ENCODE measurements at regions not wholly inside any gene's neighbourhood (a gene's known extent, or its start where the extent isn't known, plus 50 kb on each side); places are given as distances from the start of the nearest gene placed in this dataset.

DNA sequence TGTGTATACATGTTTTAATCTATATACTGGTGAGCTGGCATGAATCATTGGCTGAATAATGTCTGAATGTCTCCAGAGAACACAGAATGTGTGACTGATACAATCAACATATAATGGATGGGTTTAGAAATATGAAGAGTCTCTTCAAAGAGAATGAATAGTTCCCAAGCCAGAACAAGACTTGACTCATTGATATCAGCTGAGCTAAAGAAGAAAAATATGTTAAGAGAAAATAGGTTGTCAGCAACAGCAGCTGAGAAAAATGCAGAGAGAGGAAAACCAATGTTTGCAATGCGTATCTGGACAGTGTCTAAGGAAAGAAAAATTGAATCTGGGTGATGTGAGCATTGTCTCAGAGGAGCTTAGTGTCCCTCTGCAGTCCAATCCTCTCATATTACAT, 1281.8 kb upstream of the TENM4 start:
- Histone ChIP-seq H3K27ac (ENCODE audit: low read depth, low read length) (no peak overlapping the region), H3K4me1 (replicated peaks in 1 of 4; ENCODE audit: control insufficient read depth in 3 of 4, insufficient read depth in 4 of 4, low read length in 3 of 4) (no peaks in the 10 kb centered on the region; a peak in 1 of 7 replicates), H2BK12ac (ENCODE audit: low read depth, low read length) (no peak overlapping the region), H3K56ac (replicated peaks; ENCODE audit: insufficient read length, low read depth, low read length) (no peak overlapping the region), H3K27me3 (replicated peaks in 1 of 4; ENCODE audit: control insufficient read depth in 3 of 4, extremely low read depth in 1 of 4, insufficient read depth in 3 of 4, low read length in 3 of 4) (no peaks in the 10 kb centered on the region), H2BK120ac (replicated peaks; ENCODE audit: low read depth, low read length) (no peak overlapping the region), H3K18ac (ENCODE audit: extremely low read depth, low read length) (no peak overlapping the region), H3K9ac (replicated peaks in 1 of 4; ENCODE audit: extremely low read depth in 1 of 4, low read depth in 3 of 4, low read length in 3 of 4) (no peak overlapping the region), H4K91ac (replicated peaks; ENCODE audit: insufficient read length, low read length) (no peak overlapping the region), H2BK5ac (ENCODE audit: low read depth, low read length) (no peak overlapping the region), H3K23ac (ENCODE audit: insufficient read length) (no peak overlapping the region), H2BK15ac (ENCODE audit: low read length) (no peak overlapping the region), H4K20me1 (replicated peaks in 1 of 2; ENCODE audit: control insufficient read depth in 1 of 2, insufficient read depth in 2 of 2, low read length in 2 of 2) (no peaks in the 10 kb centered on the region), H3K4me2 (ENCODE audit: insufficient read depth in 1 of 2, low read depth in 2 of 2, low read length in 2 of 2) (no peak overlapping the region), H3K4me3 (ENCODE audit: extremely low read depth in 1 of 4, insufficient read depth in 2 of 4, low read depth in 3 of 4, low read length in 4 of 4) (no peak overlapping the region), H3K9me3 (ENCODE audit: insufficient read depth in 2 of 2, low read depth in 1 of 2, low read length in 1 of 2) (no peaks in the 10 kb centered on the region), H3K79me1 (ENCODE audit: low read depth, low read length) (no peaks in the 10 kb centered on the region), H3K36me3 (ENCODE audit: control insufficient read depth in 2 of 4, insufficient read depth in 4 of 4, low read length in 3 of 4) (no peaks in the 10 kb centered on the region), H3K79me2 (ENCODE audit: control insufficient read depth in 1 of 2, insufficient read depth in 2 of 2, low read length in 2 of 2) (no peaks in the 10 kb centered on the region), H3K14ac (ENCODE audit: insufficient read length) (no peak overlapping the region), H2AK5ac (ENCODE audit: low read depth, low read length) (no peak overlapping the region), H3K23me2 (ENCODE audit: low read depth, low read length) (no peaks in the 10 kb centered on the region), H4K5ac (ENCODE audit: insufficient read length, low read depth, low read length) (no peak overlapping the region), H4K8ac (ENCODE audit: extremely low read depth, insufficient read depth, low read length) (no peak overlapping the region), H2BK20ac (ENCODE audit: low read length) (no peak overlapping the region), H3K4ac (replicated peaks; ENCODE audit: insufficient read length, low read depth, low read length) (no peak overlapping the region), H2AFZ (ENCODE audit: low read length) (no peak overlapping the region)
- ChIA-PET CTCF (ENCODE audit: partially characterized antibody) (no interaction called here), POLR2A (ENCODE audit: partially characterized antibody) (no interaction called here)
- 90% methylated on average over 1 of the region's 1 CpG; no CpG with 5 or more reads in 1 of the 2 experiments for WGBS, 2 experiments (ENCODE audit: extremely low coverage in 1 of 2, insufficient coverage in 1 of 2, insufficient read length in 1 of 2, insufficient replicate concordance in 2 of 2, low coverage in 1 of 2, low lambda C conversion rate in 2 of 2, missing lambda C conversion rate in 1 of 2)
- FAIRE-seq (no peak), DNase-seq (ENCODE audit: low read depth in 1 of 2, low spot score in 2 of 2) (no peak)
- TF ChIP-seq YY1 (IDR thresholded peaks at IDR 0.05; ENCODE audit: low read depth, low read length) (no peak), HDAC2 (IDR thresholded peaks at IDR 0.05; ENCODE audit: borderline replicate concordance in 1 of 2, low read depth in 2 of 2, low read length in 2 of 2) (no peak), BRCA1 (IDR thresholded peaks at IDR 0.05; ENCODE audit: low read depth, low read length) (no peak), SIN3A (conservative IDR thresholded peaks at IDR 0.05 in 1 of 2, IDR thresholded peaks at IDR 0.05 in 1 of 2; ENCODE audit: low read depth in 1 of 2, low read length in 2 of 2) (no peak), SAP30 (IDR thresholded peaks at IDR 0.05; ENCODE audit: insufficient read depth, insufficient replicate concordance, low read length) (no peak)
- TF ChIP-seq, protein P1, sequence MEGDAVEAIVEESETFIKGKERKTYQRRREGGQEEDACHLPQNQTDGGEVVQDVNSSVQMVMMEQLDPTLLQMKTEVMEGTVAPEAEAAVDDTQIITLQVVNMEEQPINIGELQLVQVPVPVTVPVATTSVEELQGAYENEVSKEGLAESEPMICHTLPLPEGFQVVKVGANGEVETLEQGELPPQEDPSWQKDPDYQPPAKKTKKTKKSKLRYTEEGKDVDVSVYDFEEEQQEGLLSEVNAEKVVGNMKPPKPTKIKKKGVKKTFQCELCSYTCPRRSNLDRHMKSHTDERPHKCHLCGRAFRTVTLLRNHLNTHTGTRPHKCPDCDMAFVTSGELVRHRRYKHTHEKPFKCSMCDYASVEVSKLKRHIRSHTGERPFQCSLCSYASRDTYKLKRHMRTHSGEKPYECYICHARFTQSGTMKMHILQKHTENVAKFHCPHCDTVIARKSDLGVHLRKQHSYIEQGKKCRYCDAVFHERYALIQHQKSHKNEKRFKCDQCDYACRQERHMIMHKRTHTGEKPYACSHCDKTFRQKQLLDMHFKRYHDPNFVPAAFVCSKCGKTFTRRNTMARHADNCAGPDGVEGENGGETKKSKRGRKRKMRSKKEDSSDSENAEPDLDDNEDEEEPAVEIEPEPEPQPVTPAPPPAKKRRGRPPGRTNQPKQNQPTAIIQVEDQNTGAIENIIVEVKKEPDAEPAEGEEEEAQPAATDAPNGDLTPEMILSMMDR (IDR thresholded peaks at IDR 0.05; ENCODE audit: control extremely low read depth in 1 of 3, insufficient read depth in 1 of 3, low read depth in 1 of 3, low read length in 3 of 3), result no peak

All from H1 (cell line).